Mesendoderm (in vitro differentiated cells): ENCODE measurements at regions not wholly inside any gene's neighbourhood (a gene's known extent, or its start where the extent isn't known, plus 50 kb on each side); places are given as distances from the start of the nearest gene placed in this dataset.

ENCODE experiments used
- DNase-seq: peaks from one replicate; pipeline ENCODE4 v3.0.0; 2013
- H2AK5ac ChIP-seq: 2 replicates; pipeline ENCODE4 v1.6.1; 2013; ENCODE audit warnings: low read length, inconsistent platforms
- H2BK120ac ChIP-seq: 2 replicates; pipeline ENCODE4 v1.6.1; 2013; ENCODE audit warnings: low read depth, mild to moderate bottlenecking, low read length, moderate library complexity, mixed read lengths
- H2BK15ac ChIP-seq: replicated peaks from 2 replicates; pipeline ENCODE4 v1.6.1; 2013; ENCODE audit warnings: low read depth, mild to moderate bottlenecking, moderate library complexity
- H2BK5ac ChIP-seq: 2 replicates; pipeline ENCODE4 v1.6.1; 2013; ENCODE audit warnings: low read length, inconsistent platforms
- H3K18ac ChIP-seq: 2 replicates; pipeline ENCODE4 v1.6.1; 2013; ENCODE audit warnings: mild to moderate bottlenecking, low read length, mixed read lengths
- H3K23ac ChIP-seq: one replicate; pipeline ENCODE4 v1.6.1; 2013; ENCODE audit warnings: low read length
- H3K27ac ChIP-seq: 2 replicates; pipeline ENCODE4 v1.5.1; 2013; ENCODE audit warnings: low read depth, mild to moderate bottlenecking, inconsistent platforms, low read length, moderate library complexity
- H3K27me3 ChIP-seq: 2 replicates; pipeline ENCODE4 v1.6.1; 2013; ENCODE audit warnings: low read length, control low read depth, mild to moderate bottlenecking, inconsistent platforms; ENCODE audit not compliant: insufficient read depth, poor library complexity
- H3K36me3 ChIP-seq: 2 replicates; pipeline ENCODE4 v1.6.1; 2013; ENCODE audit warnings: low read length, inconsistent platforms; ENCODE audit not compliant: control insufficient read depth, insufficient read depth
- H3K4ac ChIP-seq: one replicate; pipeline ENCODE4 v1.6.1; 2013; ENCODE audit warnings: low read depth, mild to moderate bottlenecking, low read length, moderate library complexity
- H3K4me1 ChIP-seq: 2 replicates; pipeline ENCODE4 v1.6.1; 2013; ENCODE audit warnings: low read depth, low read length, inconsistent platforms; ENCODE audit not compliant: control insufficient read depth
- H3K4me2 ChIP-seq: 2 replicates; pipeline ENCODE4 v1.6.1; 2013; ENCODE audit warnings: low read length
- H3K4me3 ChIP-seq: 2 replicates; pipeline ENCODE4 v1.5.1; 2013; ENCODE audit warnings: mild to moderate bottlenecking, low read length
- H3K56ac ChIP-seq: one replicate; pipeline ENCODE4 v1.6.1; 2013; ENCODE audit warnings: low read length
- H3K79me1 ChIP-seq: 2 replicates; pipeline ENCODE4 v1.6.1; 2013; ENCODE audit warnings: low read length, inconsistent platforms
- H3K79me2 ChIP-seq: 2 replicates; pipeline ENCODE4 v1.6.1; 2013; ENCODE audit warnings: mild to moderate bottlenecking, low read length; ENCODE audit not compliant: control insufficient read depth, insufficient read depth
- H3K9ac ChIP-seq: 2 replicates; pipeline ENCODE4 v1.6.1; 2013; ENCODE audit warnings: low read length, inconsistent platforms
- H4K5ac ChIP-seq: one replicate; pipeline ENCODE4 v1.6.1; 2013; ENCODE audit warnings: low read length
- H4K8ac ChIP-seq: one replicate; pipeline ENCODE4 v1.6.1; 2013; ENCODE audit warnings: low read depth, mild to moderate bottlenecking, control low read depth, low read length, moderate library complexity
- WGBS: extraction: QIAGEN DNeasy Blood & Tissue Kit; methylation state at CpG from one replicate; pipeline ENCODE4 v1.1.7; 2013; ENCODE audit warnings: low lambda C conversion rate, missing lambda C conversion rate; ENCODE audit not compliant: insufficient coverage; ENCODE audit errors: extremely low coverage; 5-methylcytosine and 5-hydroxymethylcytosine counted together

DNA sequence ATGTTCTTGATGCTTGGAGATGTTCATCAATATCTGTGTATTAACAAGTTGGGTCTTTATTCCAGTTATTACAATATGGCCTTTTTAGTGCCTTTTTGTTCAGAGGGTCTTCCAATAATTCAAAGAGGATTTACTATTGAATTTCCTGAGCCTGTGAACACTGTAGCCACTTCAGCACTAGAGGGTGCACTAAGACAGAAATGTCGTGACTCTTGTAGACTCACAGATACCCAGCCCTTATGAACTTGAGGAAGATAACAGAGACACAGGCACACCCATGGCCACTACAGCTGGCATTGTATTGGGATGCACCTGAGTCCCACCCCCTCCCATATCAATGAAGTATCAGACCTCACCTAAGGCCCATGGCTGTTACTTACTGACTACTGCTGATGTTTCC, 54.4 kb upstream of the ACTRT1 start:
- H3K4me3 ChIP-seq, result no peak overlapping the region
- H3K27ac ChIP-seq, result no peak overlapping the region
- no peak overlapping the region for H2BK5ac ChIP-seq
- no peak overlapping the region for H3K23ac ChIP-seq
- no peaks in the 10 kb centered on the region for H3K36me3 ChIP-seq
- H3K56ac ChIP-seq, result no peak overlapping the region
- H4K8ac ChIP-seq, result no peak overlapping the region
- no peak overlapping the region for H3K18ac ChIP-seq
- H3K79me1 ChIP-seq, result no peaks in the 10 kb centered on the region
- no peak overlapping the region for H2AK5ac ChIP-seq
- WGBS, result no CpG with 5 or more reads among the region's 1 CpG
- no peaks in the 10 kb centered on the region for H3K4me1 ChIP-seq
- peak; percentile 70 for DNase-seq
- no peak overlapping the region for H3K4ac ChIP-seq
- H3K79me2 ChIP-seq, result no peaks in the 10 kb centered on the region
- no peak overlapping the region for H3K4me2 ChIP-seq
- no peak overlapping the region for H2BK15ac ChIP-seq
- H2BK120ac ChIP-seq, result no peak overlapping the region
- H3K9ac ChIP-seq, result no peak overlapping the region
- no peaks in the 10 kb centered on the region for H3K27me3 ChIP-seq
- H4K5ac ChIP-seq, result no peak overlapping the region

- no peak overlapping the region for H3K9ac ChIP-seq
- no peak overlapping the region for H2BK15ac ChIP-seq
Observed at GRCh38 chrX:128105659-128106058, 53.5 kb upstream of the ACTRT1 start.

More at GRCh38 chrX:128105659-128106058, 53.5 kb upstream of the ACTRT1 start:
- no peak overlapping the region for H3K18ac ChIP-seq
- H2BK120ac ChIP-seq, result no peak overlapping the region
- H4K5ac ChIP-seq, result no peak overlapping the region
- no peaks in the 10 kb centered on the region for H3K79me1 ChIP-seq
- H2AK5ac ChIP-seq, result no peak overlapping the region
- no peak overlapping the region for H3K56ac ChIP-seq
- H3K4me2 ChIP-seq, result no peak overlapping the region
- no peaks in the 10 kb centered on the region for H3K27me3 ChIP-seq
- H2BK5ac ChIP-seq, result no peak overlapping the region
- no peak overlapping the region for H4K8ac ChIP-seq
- no peak overlapping the region for H3K4ac ChIP-seq
- H3K27ac ChIP-seq, result no peak overlapping the region
- no peaks in the 10 kb centered on the region for H3K79me2 ChIP-seq
- H3K23ac ChIP-seq, result no peak overlapping the region
- H3K4me3 ChIP-seq, result no peak overlapping the region
- no peaks in the 10 kb centered on the region for H3K4me1 ChIP-seq
- no peaks in the 10 kb centered on the region for H3K36me3 ChIP-seq
- DNase-seq, result no peak
